Ishikawa (cell line): ENCODE measurements at regions not wholly inside any gene's neighbourhood (a gene's known extent, or its start where the extent isn't known, plus 50 kb on each side); places are given as distances from the start of the nearest gene placed in this dataset.

Experiments used
- EP300 ChIP-seq: IDR thresholded peaks from 2 replicates; pipeline ENCODE4 v1.6.1; 2012; ENCODE audit warnings: borderline replicate concordance
- TAF1 ChIP-seq: IDR thresholded peaks from 2 replicates; pipeline ENCODE4 v1.6.1; 2012; ENCODE audit warnings: low read depth, mild to moderate bottlenecking
- YY1 ChIP-seq: IDR thresholded peaks from 2 replicates; pipeline ENCODE4 v1.6.1; 2012; ENCODE audit warnings: low read depth

- TF ChIP-seq TAF1 (no peak), YY1 (no peak), EP300 (no peak)
These were observed 58.4 kb upstream of the ARL8B start for GRCh38 chr3:5063724-5064123.
